T-helper 1 cell treated with Interleukin-12 subunit alpha and Interleukin-12 subunit beta and Interleukin-4 antibody, amounts not matched to agents 30 μg/mL and 1 μg/mL, for 36 hours (primary cell): ENCODE measurements at regions not wholly inside any gene's neighbourhood (a gene's known extent, or its start where the extent isn't known, plus 50 kb on each side); places are given as distances from the start of the nearest gene placed in this dataset.
"Not testable (repeated sequence)": the region's sequence is repeated elsewhere in the genome, so short reads cannot be mapped to it uniquely, and the experiment has no call there.

Source experiments
- H3K27ac Mint-ChIP-seq: one replicate; pipeline ENCODE4 v1.8.0; 2021; ENCODE audit warnings: mild to moderate bottlenecking, mixed read lengths
- H3K27me3 Mint-ChIP-seq: one replicate; pipeline ENCODE4 v1.8.0; 2021; ENCODE audit warnings: low read depth, mixed read lengths
- H3K36me3 Mint-ChIP-seq: one replicate; pipeline ENCODE4 v1.8.0; 2021; ENCODE audit warnings: low read depth, mixed read lengths
- H3K4me1 Mint-ChIP-seq: one replicate; pipeline ENCODE4 v1.8.0; 2021; ENCODE audit warnings: low read depth, mixed read lengths
- H3K4me3 Mint-ChIP-seq: one replicate; pipeline ENCODE4 v1.8.0; 2021; ENCODE audit warnings: mild to moderate bottlenecking, moderate library complexity, mixed read lengths
- H3K9me3 Mint-ChIP-seq: one replicate; pipeline ENCODE4 v1.8.0; 2021; ENCODE audit warnings: mixed read lengths

DNA sequence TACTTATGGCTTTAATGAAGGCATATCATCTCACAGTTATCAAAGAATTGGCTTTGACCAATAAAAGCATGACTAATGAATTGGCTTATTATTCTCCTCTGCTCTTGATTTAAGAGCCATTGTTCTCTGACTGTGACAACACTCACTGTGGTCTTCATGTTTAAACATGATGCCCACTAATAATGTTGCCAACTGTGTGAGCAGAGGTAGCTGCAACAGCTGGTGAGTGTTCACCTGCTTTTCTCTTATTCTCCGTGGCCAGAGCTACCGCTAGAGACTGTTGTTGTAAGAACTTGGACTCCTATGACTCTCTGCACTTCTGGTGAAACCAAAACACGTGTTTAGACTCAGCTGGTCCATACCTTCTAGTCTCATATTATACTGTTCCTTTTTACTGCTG, 335.9 kb downstream of the XPNPEP1 start:
- Mint-ChIP-seq H3K36me3 (no peaks in the 10 kb centered on the region), H3K27ac (no peak overlapping the region), H3K9me3 (no peaks in the 10 kb centered on the region)

DNA sequence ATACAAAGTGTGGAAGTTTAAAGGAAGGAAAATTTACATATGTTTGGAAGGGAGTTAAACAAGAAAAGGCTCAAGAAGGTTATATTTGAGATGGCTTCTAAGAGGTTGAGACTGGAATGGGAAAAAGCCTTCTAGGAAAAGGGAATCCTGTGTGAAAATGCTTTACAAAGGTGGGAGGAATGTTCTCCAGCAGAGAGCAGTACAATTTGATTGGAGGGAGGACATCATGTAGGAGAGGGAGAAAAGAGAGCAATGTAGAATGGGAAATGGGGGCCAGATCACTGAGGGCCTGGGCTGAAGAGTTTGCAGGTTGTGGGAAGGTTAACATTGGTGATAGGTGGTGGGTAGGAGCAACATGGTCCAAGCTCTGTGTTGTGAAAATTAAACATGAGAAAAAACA, 366.9 kb downstream of the XPNPEP1 start:
- H3K4me1 Mint-ChIP-seq, result no peaks in the 10 kb centered on the region
- no peak overlapping the region for H3K4me3 Mint-ChIP-seq
- H3K36me3 Mint-ChIP-seq, result no peaks in the 10 kb centered on the region
- no peak overlapping the region for H3K27ac Mint-ChIP-seq
- peaks cover 5% of the 10 kb centered on the region for H3K9me3 Mint-ChIP-seq
- no peaks in the 10 kb centered on the region for H3K27me3 Mint-ChIP-seq

More for the DNA sequence above, 335.9 kb downstream of the XPNPEP1 start:
- no peaks in the 10 kb centered on the region for H3K4me1 Mint-ChIP-seq
- no peak overlapping the region for H3K4me3 Mint-ChIP-seq
- no peaks in the 10 kb centered on the region for H3K27me3 Mint-ChIP-seq

DNA sequence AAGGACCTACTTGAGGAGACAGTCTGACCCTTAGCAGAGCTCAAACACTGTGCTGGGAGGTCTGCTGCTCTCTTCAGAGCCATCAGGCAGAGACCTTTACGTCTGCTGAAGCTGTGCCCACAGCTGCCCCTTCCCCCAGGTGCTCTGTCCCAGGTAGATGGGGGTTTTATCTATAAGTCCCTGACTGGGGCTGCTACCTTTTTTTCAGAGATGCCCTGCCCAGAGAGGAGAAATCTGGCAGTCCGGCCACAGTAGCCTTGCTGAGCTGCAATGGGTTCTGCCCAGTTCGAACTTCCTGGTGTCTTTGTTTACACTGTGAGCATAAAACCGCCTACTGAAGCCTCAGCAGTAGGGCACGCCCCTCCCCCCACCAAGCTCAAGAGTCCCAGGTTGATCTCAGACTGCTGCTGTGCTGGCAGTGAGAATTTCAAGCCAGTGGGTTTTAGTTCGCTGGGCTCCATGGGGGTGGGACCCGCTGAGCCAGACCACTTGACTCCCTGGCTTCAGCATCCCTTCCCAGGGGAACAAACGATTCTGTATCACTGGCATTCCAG, 381.2 kb downstream of the XPNPEP1 start:
- not testable (repeated sequence) for H3K27ac Mint-ChIP-seq, H3K9me3 Mint-ChIP-seq, H3K27me3 Mint-ChIP-seq, H3K4me3 Mint-ChIP-seq, H3K4me1 Mint-ChIP-seq, H3K36me3 Mint-ChIP-seq

DNA sequence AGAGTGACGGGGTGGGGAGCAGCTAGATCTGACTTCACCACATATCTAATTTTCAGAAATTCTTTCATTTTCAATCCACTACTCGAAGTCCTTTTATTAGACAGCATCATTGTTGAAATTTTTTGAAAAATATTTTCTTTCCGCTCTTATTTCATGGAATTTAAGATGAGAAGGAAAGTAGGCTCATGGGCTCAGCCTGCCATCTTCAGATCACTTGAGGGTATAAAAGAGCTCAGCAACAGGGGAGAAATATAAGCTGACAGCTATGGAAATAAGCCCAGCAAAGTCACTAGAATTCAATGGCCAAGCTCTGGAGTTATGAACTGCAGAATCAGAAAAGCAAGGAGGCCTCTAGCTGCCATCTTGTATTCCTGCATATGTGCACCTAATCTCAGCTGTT, 389.1 kb downstream of the XPNPEP1 start:
- Mint-ChIP-seq H3K27me3 (no peaks in the 10 kb centered on the region), H3K36me3 (no peaks in the 10 kb centered on the region), H3K9me3 (peaks cover 30% of the 10 kb centered on the region), H3K27ac (no peak overlapping the region), H3K4me1 (no peaks in the 10 kb centered on the region), H3K4me3 (no peak overlapping the region)

DNA sequence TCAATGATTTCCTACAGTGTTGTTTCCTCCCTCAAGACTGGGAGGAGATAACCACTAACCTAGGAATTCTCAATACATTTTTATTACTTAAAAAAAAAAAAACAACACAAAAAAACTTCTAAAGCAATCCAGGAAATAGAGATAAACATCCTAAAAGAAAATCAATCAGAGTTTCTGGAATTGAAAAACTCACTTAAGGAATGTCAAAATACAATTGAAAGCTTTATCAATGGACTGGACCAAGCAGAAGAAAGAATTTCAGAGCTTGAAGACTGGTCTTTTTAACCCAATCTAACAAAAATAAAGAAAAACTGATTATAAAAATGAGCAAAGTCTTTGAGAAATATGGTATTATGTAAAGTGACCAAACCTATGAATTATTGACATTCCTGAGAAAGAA, 394.1 kb downstream of the XPNPEP1 start:
- Mint-ChIP-seq H3K4me3 (no peak overlapping the region), H3K9me3 (peaks cover 41% of the 10 kb centered on the region), H3K4me1 (no peaks in the 10 kb centered on the region), H3K27me3 (no peaks in the 10 kb centered on the region), H3K36me3 (no peaks in the 10 kb centered on the region), H3K27ac (no peak overlapping the region)

DNA sequence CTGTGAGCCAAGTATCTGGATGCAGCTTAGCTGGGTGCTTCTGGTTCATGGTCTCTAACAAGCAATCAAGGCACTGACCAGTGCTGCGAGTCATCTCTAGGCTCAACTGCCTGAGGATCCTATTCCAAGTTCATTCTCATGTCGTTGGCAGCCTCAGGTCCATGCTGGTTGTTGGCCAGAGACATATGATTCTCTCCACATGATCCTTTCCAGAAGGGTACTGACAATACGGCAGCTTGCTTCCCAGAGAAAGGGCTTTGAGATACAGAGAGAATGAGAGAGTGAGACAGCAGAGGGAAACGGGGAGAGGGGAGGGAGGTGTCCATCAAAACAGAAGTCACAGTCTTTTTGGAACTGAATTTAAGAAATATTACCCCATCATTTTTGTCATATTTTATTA, 405.6 kb downstream of the XPNPEP1 start:
- H3K9me3 Mint-ChIP-seq, result no peaks in the 10 kb centered on the region
- no peaks in the 10 kb centered on the region for H3K36me3 Mint-ChIP-seq
- H3K27ac Mint-ChIP-seq, result no peak overlapping the region
- H3K4me1 Mint-ChIP-seq, result no peaks in the 10 kb centered on the region
- no peak overlapping the region for H3K4me3 Mint-ChIP-seq
- H3K27me3 Mint-ChIP-seq, result no peaks in the 10 kb centered on the region

DNA sequence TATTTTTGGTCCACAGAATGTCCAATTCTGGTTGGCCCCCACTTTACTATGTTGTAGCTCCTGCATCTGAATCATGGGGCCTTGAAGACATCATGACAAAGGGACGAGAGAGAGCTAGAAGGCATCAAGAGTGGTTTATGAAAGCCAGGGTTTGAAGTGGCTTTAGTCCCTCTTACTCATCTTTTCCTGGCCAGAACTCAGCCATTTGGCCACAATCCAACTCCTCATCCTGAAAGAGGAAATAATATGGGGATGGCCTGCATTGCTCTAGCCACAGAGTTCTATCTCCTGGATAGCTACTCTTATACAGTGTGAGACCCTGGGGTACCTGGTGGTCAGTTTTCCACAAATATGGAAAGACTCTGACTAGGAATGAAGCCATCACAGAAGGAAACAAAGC, 418.9 kb downstream of the XPNPEP1 start:
- Mint-ChIP-seq H3K9me3 (peaks cover 5% of the 10 kb centered on the region), H3K27me3 (no peaks in the 10 kb centered on the region), H3K36me3 (no peaks in the 10 kb centered on the region), H3K4me3 (no peak overlapping the region), H3K27ac (no peak overlapping the region), H3K4me1 (no peaks in the 10 kb centered on the region)

DNA sequence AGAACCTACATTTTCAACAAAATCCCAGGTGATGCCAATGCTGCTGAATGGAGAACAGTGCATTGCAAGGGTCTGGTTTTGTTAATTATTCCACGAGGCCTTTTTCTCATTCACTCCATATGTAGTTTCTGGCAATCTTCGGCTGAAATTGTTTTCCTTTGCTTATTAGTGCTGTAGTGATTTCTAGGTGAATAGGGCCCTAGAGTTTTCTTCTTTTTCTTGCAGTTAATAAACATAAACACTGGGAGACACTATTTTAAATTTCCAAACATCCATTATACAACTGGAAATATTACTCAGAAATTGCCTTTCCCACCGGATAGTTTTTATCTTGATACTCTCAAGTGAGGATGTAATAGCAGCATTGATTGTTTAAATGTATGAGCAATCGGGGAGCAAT, 435.6 kb downstream of the XPNPEP1 start:
- no peaks in the 10 kb centered on the region for H3K36me3 Mint-ChIP-seq
- H3K27me3 Mint-ChIP-seq, result no peaks in the 10 kb centered on the region
- no peak overlapping the region for H3K27ac Mint-ChIP-seq
- H3K4me3 Mint-ChIP-seq, result no peak overlapping the region
- H3K4me1 Mint-ChIP-seq, result no peaks in the 10 kb centered on the region
- peaks cover 3% of the 10 kb centered on the region for H3K9me3 Mint-ChIP-seq

DNA sequence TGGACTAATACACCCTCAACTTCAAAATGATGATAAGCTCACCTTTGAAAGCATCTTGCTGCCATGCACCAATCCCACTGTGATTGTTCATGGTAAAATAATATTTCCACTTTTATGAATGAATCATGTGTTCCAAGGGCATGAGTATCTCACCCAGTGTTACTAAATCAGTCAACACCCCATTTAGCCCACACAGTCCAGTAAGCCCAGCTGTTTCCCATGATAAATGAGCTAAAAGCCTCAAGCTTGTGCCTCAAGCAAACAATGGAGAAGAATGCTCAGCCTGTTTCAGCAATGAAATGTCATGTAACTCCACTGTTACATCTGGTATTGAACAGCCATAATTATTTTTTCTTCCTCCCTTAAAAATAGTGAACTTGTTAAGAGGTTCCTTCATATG, 442.5 kb downstream of the XPNPEP1 start:
- no peaks in the 10 kb centered on the region for H3K27me3 Mint-ChIP-seq
- H3K4me1 Mint-ChIP-seq, result no peaks in the 10 kb centered on the region
- H3K4me3 Mint-ChIP-seq, result no peak overlapping the region
- H3K9me3 Mint-ChIP-seq, result no peaks in the 10 kb centered on the region
- H3K36me3 Mint-ChIP-seq, result no peaks in the 10 kb centered on the region
- H3K27ac Mint-ChIP-seq, result no peak overlapping the region

DNA sequence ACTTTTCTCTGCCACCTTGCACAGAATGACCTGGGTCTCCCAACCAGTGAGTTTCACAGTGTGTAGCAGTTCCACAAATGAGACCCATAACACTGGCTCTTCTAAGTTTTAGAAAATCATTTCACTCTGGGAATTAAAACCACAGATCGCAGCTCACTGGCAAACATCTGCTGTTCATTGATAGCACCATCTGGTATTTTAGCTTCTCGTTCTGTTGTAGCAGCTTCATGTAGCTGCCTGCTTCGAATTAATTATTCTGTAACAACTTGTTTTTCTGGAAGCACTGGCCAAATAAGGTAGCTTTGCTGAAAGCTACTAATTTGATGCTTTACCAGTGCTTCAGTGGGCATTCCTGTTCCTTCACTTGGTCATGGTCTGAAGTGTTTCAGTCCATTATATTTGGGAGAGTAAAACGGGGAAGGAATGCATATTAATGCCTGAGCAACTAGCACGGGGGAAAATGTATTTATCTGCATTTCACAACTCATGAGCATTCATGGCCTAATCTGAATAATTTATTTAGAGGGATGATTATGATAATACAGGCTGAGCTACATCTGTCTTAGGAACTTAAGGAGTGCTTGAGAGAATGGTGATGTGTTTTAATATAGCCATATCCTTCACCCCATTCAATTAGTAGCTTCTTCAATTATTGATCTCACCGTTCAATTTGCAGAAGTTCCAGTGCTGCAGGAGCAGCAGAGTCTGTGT, 447.4 kb downstream of the XPNPEP1 start:
- Mint-ChIP-seq H3K9me3 (no peaks in the 10 kb centered on the region), H3K4me3 (no peak overlapping the region), H3K27ac (no peak overlapping the region), H3K4me1 (no peaks in the 10 kb centered on the region), H3K36me3 (no peaks in the 10 kb centered on the region), H3K27me3 (no peaks in the 10 kb centered on the region)

DNA sequence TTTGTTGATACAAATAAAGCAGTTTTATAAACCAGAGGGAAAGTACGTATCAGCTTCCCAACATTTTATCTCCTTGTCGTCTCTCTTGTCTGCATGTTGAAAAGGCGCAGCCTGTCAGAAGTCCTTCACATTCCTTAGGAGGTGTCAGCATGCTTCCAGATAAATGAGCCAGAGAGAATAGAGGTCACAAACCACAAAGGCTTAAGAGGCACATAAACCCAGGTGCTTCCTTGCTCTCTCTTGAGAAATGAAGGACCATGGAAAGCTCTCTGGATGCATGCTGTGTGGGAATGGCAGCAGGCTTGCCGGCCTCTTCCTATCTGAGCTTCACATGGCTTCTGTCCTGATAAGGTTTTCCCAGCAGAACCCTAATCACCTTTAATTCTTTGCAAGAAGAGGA, 448.5 kb downstream of the XPNPEP1 start:
- H3K27me3 Mint-ChIP-seq, result no peaks in the 10 kb centered on the region
- no peak overlapping the region for H3K27ac Mint-ChIP-seq
- no peaks in the 10 kb centered on the region for H3K36me3 Mint-ChIP-seq
- H3K9me3 Mint-ChIP-seq, result no peaks in the 10 kb centered on the region
- no peaks in the 10 kb centered on the region for H3K4me1 Mint-ChIP-seq
- no peak overlapping the region for H3K4me3 Mint-ChIP-seq

DNA sequence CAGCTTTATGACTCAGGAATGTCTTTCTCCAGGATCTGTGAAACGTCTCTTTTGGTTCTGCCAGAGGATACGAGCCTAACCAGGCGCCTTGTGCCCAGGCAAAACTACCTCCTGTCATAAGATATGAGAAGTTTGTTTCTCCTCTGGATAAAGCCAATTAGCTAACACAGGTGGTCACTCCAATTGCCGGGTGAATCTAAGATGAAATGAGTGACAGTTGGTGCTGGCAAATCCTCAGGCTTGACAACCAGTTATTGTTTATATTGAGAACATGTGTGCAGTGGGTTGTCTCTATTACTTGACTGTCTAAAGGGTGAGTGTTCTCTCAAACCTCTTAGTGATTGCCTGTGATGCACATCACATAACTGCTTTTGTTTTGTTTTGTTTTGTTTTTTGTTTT, 449.1 kb downstream of the XPNPEP1 start:
- H3K9me3 Mint-ChIP-seq, result no peaks in the 10 kb centered on the region
- H3K36me3 Mint-ChIP-seq, result no peaks in the 10 kb centered on the region
- H3K27ac Mint-ChIP-seq, result no peak overlapping the region
- H3K27me3 Mint-ChIP-seq, result no peaks in the 10 kb centered on the region
- H3K4me3 Mint-ChIP-seq, result no peak overlapping the region
- H3K4me1 Mint-ChIP-seq, result no peaks in the 10 kb centered on the region

DNA sequence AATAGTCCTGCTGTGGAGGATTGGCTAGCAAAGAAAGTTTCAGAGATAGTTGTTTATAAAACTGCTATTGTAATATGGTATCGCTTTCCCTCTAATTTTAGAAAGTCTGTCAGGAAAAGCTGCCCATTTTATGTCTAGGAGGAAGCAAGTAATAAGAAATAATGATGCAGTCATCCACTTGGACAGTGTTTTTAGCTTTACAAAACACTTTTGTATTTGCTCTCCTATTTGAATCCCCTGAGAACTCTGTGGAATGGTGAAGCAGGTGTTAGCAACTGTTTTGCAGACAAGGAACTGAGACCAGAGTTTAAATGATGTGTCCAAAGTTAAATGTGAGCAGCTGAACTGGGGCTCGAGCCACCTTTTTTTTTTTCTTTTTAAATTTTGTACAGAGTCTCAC, 455.8 kb downstream of the XPNPEP1 start:
- H3K4me1 Mint-ChIP-seq, result no peaks in the 10 kb centered on the region
- no peaks in the 10 kb centered on the region for H3K36me3 Mint-ChIP-seq
- H3K27me3 Mint-ChIP-seq, result no peaks in the 10 kb centered on the region
- no peaks in the 10 kb centered on the region for H3K9me3 Mint-ChIP-seq
- H3K4me3 Mint-ChIP-seq, result no peak overlapping the region
- no peak overlapping the region for H3K27ac Mint-ChIP-seq

DNA sequence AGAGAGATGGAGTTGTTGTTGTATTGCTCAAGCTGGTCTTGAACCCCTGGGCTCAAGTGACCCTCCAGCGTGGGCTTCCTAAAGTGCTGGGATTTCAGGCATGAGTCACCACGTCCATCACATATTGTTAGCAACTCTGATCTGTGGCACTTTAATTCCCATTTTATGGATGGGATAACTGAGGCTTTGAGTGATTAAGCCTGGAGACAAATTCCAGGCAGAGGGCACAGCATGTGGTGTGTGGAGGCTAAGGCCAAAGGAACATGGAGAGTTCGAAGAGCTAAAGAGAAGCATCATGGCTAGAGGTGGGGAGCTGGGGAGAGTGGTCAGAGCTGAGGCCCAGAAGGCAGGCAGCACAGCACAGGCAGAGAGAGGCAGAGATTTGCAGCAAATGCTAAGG, 458.4 kb downstream of the XPNPEP1 start:
- Mint-ChIP-seq H3K4me1 (no peaks in the 10 kb centered on the region), H3K4me3 (no peak overlapping the region), H3K9me3 (no peaks in the 10 kb centered on the region), H3K36me3 (no peaks in the 10 kb centered on the region), H3K27ac (no peak overlapping the region), H3K27me3 (no peaks in the 10 kb centered on the region)

DNA sequence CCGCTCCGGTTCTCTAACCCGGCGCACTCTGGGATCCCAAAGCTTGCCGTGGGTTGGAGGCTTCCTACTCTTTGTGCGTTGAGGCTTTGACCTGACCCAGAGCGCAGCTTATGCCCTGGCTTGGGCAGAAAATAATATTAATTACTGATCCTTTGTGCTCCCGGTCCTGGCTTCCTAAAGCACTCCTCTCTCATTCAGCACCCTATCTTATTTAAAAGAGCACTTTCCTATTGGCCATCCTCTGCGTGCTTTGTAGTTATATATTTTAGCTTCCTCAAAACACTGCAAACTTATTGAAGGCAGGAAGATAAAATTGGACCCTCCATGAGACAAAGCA, 466.0 kb downstream of the XPNPEP1 start:
- Mint-ChIP-seq H3K4me3 (no peak overlapping the region), H3K4me1 (no peaks in the 10 kb centered on the region), H3K27ac (no peak overlapping the region), H3K36me3 (no peaks in the 10 kb centered on the region), H3K9me3 (no peaks in the 10 kb centered on the region), H3K27me3 (peaks cover 30% of the 10 kb centered on the region)
